Vagina (tissue), 2 donors: ENCODE measurements at regions not wholly inside any gene's neighbourhood (a gene's known extent, or its start where the extent isn't known, plus 50 kb on each side); places are given as distances from the start of the nearest gene placed in this dataset.

Experiments
- CTCF ChIP-seq, 3 experiments: fragments of 450-650 bp in 2 of 3; fragments of 200-600 bp in 1 of 3; sonication (generic) in 1 of 3; IDR thresholded peaks; one replicate each; pipeline ENCODE4 v1.5.1; 2017 to 2019; ENCODE audit warnings: antibody characterized with exemption in 3 of 3, mild to moderate bottlenecking in 2 of 3, moderate library complexity in 2 of 3
- POLR2A ChIP-seq, 2 donors: fragments of 450-650 bp; IDR thresholded peaks; one replicate each; pipeline ENCODE4 v1.6.1; 2017; ENCODE audit warnings: antibody characterized with exemption in 2 of 2, mild to moderate bottlenecking in 2 of 2, moderate library complexity in 2 of 2

GRCh38 chr4:111793433-111794091 is 351.7 kb upstream of the FAM241A start:
- TF ChIP-seq POLR2A (IDR thresholded peaks at IDR 0.05), result no peak
- no peak for TF ChIP-seq CTCF (IDR thresholded peaks at IDR 0.05)
